SH-SY5Y (cell line): ENCODE measurements at regions not wholly inside any gene's neighbourhood (a gene's known extent, or its start where the extent isn't known, plus 50 kb on each side); places are given as distances from the start of the nearest gene placed in this dataset.

Source experiments
- GATA2 ChIP-seq: IDR thresholded peaks from 2 replicates; pipeline ENCODE4 v1.6.1; 2011; ENCODE audit warnings: mild to moderate bottlenecking, low read depth, low read length
- GATA3 ChIP-seq: IDR thresholded peaks from 2 replicates; pipeline ENCODE4 v1.6.1; 2011; ENCODE audit warnings: low read depth, mild to moderate bottlenecking, low read length, moderate library complexity

GRCh38 chr14:65312859-65313258, 99.7 kb upstream of the FUT8 start:
- no peak for TF ChIP-seq GATA2
- TF ChIP-seq GATA3: no peak
